Esophagus squamous epithelium (tissue), 5 donors: ENCODE measurements at regions not wholly inside any gene's neighbourhood (a gene's known extent, or its start where the extent isn't known, plus 50 kb on each side); places are given as distances from the start of the nearest gene placed in this dataset.
A peak's percentile ranks its signal among the peaks of the same experiment; 100 is the strongest.
"Not testable (repeated sequence)": the region's sequence is repeated elsewhere in the genome, so short reads cannot be mapped to it uniquely, and the experiment has no call there.

ENCODE experiments used
- DNase-seq: peaks from one replicate; lab custom pipeline; 2025; lab: John Stamatoyannopoulos, UW
- H3K27ac ChIP-seq, 4 donors: fragments of 200-600 bp; sonication (generic); one replicate each; pipeline ENCODE4 v1.5.1; 2016 to 2019; ENCODE audit warnings: mild to moderate bottlenecking in 1 of 4
- H3K27me3 ChIP-seq, 4 donors: fragments of 200-600 bp; sonication (generic); 1 replicate in 3 of 4; 2 replicates in 1 of 4; pipeline versions ENCODE4 v1.5.1 to v1.6.0; 2017 to 2021; ENCODE audit warnings: antibody characterized with exemption in 1 of 4
- H3K36me3 ChIP-seq, 3 donors: fragments of 200-600 bp; sonication (generic); one replicate each; pipeline ENCODE4 v1.5.1; 2016 to 2019
- H3K4me1 ChIP-seq, 3 donors: fragments of 200-600 bp; sonication (generic); one replicate each; pipeline ENCODE4 v1.5.1; 2017 to 2019
- H3K4me3 ChIP-seq, 4 donors: fragments of 200-600 bp; sonication (generic); 1 replicate in 3 of 4; 2 replicates in 1 of 4; pipeline ENCODE4 v1.5.1; 2016 to 2019; ENCODE audit warnings: mild to moderate bottlenecking in 2 of 4, moderate library complexity in 1 of 4
- H3K9me3 ChIP-seq, 3 donors: fragments of 200-600 bp; sonication (generic); one replicate each; pipeline ENCODE4 v1.5.1; 2016 to 2019
- CTCF ChIP-seq, 6 experiments: fragments of 450-650 bp in 4 of 6; fragments of 200-600 bp in 2 of 6; sonication (generic) in 2 of 6; IDR thresholded peaks; one replicate each; pipeline ENCODE4 v1.5.1; 2016 to 2019; ENCODE audit warnings: antibody characterized with exemption in 6 of 6, mild to moderate bottlenecking in 4 of 6, moderate library complexity in 4 of 6
- POLR2A ChIP-seq, 4 donors: fragments of 450-650 bp; IDR thresholded peaks; one replicate each; pipeline ENCODE4 v1.6.1; 2017; ENCODE audit warnings: antibody characterized with exemption in 4 of 4, mild to moderate bottlenecking in 4 of 4, moderate library complexity in 3 of 4
- WGBS, 2 donors: methylation state at CpG; one replicate each; pipeline ENCODE4 v1.1.5; 2018; 5-methylcytosine and 5-hydroxymethylcytosine counted together
- intact Hi-C: fragments of 100-400 bp; cut with DNase I; formaldehyde crosslinking; loops from one replicate; pipeline ENCODE4 v1.15.0; 2022
- donor health status: DM: yes; HTN: yes; CAD: no.

- H3K9me3 ChIP-seq: peaks cover 0 to 14% (median 7%) of the 10 kb centered on the region in 3 donors
- no peaks in the 10 kb centered on the region for H3K4me1 ChIP-seq
- no peaks in the 10 kb centered on the region for H3K27me3 ChIP-seq
- WGBS, 2 donors: 17 to 20% methylated on average over 5 to 10 of the region's 10 CpGs
- intact Hi-C loops: no loop called here
- DNase-seq: no peak
- no peak overlapping the region for H3K27ac ChIP-seq
- no peak for TF ChIP-seq CTCF (IDR thresholded peaks at IDR 0.05)
- TF ChIP-seq POLR2A (IDR thresholded peaks at IDR 0.05): no peak
- no peak overlapping the region for H3K4me3 ChIP-seq
- H3K36me3 ChIP-seq: no peaks in the 10 kb centered on the region
Measured at GRCh38 chrX:997631-998137, 214.8 kb downstream of the CRLF2 start.

GRCh38 chrX:994780-995179, 217.7 kb downstream of the CRLF2 start:
- H3K4me1 ChIP-seq: no peaks in the 10 kb centered on the region
- TF ChIP-seq CTCF (IDR thresholded peaks at IDR 0.05): no peak
- TF ChIP-seq POLR2A (IDR thresholded peaks at IDR 0.05): no peak
- H3K27ac ChIP-seq: no peak overlapping the region
- peaks cover 0 to 14% (median 9%) of the 10 kb centered on the region in 3 donors for H3K9me3 ChIP-seq
- H3K27me3 ChIP-seq: no peaks in the 10 kb centered on the region
- no peak overlapping the region for H3K4me3 ChIP-seq
- WGBS, 2 donors: 88 to 90% methylated on average over 2 of the region's 2 CpGs
- DNase-seq: no peak
- intact Hi-C loops: no loop called here
- no peaks in the 10 kb centered on the region for H3K36me3 ChIP-seq

- peak in 1 of 4 donors; percentile 11 for TF ChIP-seq POLR2A (IDR thresholded peaks at IDR 0.05)
- no peak for TF ChIP-seq CTCF (IDR thresholded peaks at IDR 0.05)
- peak overlapping the region in 2 of 4 donors; percentile 63 to 77 for H3K27ac ChIP-seq
Measured at GRCh38 chrX:989959-990510, 222.4 kb downstream of the CRLF2 start.

GRCh38 chrX:988530-988929, 223.9 kb downstream of the CRLF2 start:
- intact Hi-C loops, H3K4me1 ChIP-seq, DNase-seq, H3K27ac ChIP-seq, H3K4me3 ChIP-seq, H3K36me3 ChIP-seq, H3K27me3 ChIP-seq: not testable (repeated sequence)
- 80 to 84% methylated on average over 6 of the region's 6 CpGs for WGBS, 2 donors
- H3K9me3 ChIP-seq: peaks cover 0 to 15% (median 9%) of the 10 kb centered on the region in 3 donors

More at GRCh38 chrX:989959-990510, 222.4 kb downstream of the CRLF2 start:
- no peaks in the 10 kb centered on the region for H3K27me3 ChIP-seq
- H3K9me3 ChIP-seq: peaks cover 0 to 10% (median 9%) of the 10 kb centered on the region in 3 donors
- peak overlapping the region in 2 of 4 donors; percentile 39 to 58 for H3K4me3 ChIP-seq
- DNase-seq: peak; percentile 77
- intact Hi-C loops: no loop called here
- 10 to 72% methylated on average over 22 to 25 of the region's 25 CpGs for WGBS, 2 donors
- H3K4me1 ChIP-seq: no peaks in the 10 kb centered on the region
- H3K36me3 ChIP-seq: no peaks in the 10 kb centered on the region

GRCh38 chrX:981791-982626, 230.4 kb downstream of the CRLF2 start:
- 22 to 24% methylated on average over 18 to 20 of the region's 20 CpGs for WGBS, 2 donors
- H3K27ac ChIP-seq: no peak overlapping the region
- no peak for DNase-seq
- H3K27me3 ChIP-seq: peaks cover 0 to 9% (median 0%) of the 10 kb centered on the region in 4 donors
- TF ChIP-seq CTCF (IDR thresholded peaks at IDR 0.05): no peak
- H3K4me3 ChIP-seq: no peak overlapping the region
- intact Hi-C loops: no loop called here
- no peaks in the 10 kb centered on the region for H3K4me1 ChIP-seq
- no peaks in the 10 kb centered on the region for H3K36me3 ChIP-seq
- H3K9me3 ChIP-seq: peaks cover 0 to 12% (median 0%) of the 10 kb centered on the region in 3 donors
